ENCODE measurements at regions not wholly inside any gene's neighbourhood (a gene's known extent, or its start where the extent isn't known, plus 50 kb on each side); places are given as distances from the start of the nearest gene placed in this dataset.

DNA sequence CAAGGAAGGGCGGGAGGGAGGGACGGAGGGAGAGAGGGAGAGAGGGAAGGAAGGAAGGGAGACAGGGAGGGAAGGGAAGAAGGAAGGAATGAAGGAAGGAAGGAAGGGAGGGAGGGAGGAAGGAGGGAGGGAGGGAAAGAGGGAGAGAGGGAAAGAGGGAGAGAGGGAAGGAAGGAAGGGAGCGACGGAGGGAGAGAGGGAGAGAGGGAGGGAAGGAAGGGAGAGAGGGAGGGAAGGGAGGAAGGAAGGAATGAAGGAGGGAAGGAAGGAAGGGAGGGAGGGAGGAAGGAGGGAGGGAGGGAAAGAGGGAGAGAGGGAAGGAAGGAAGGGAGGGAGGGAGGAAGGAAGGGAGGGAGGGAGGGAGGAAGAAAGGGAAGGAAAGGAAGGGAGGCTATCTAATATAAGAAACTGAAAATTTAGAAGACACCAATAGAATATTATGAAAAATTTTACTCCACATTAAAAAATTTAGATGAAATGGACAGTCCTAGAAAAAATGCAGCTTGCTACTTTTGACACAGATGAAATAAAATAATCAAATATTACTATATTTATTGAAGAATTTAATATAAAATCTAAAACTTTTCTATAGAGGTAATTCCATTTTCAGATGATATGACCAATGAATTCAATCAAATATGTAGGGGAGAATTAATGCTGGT lies 280.3 kb upstream of the SLITRK3 start:
- TF ChIP-seq, protein P1, sequence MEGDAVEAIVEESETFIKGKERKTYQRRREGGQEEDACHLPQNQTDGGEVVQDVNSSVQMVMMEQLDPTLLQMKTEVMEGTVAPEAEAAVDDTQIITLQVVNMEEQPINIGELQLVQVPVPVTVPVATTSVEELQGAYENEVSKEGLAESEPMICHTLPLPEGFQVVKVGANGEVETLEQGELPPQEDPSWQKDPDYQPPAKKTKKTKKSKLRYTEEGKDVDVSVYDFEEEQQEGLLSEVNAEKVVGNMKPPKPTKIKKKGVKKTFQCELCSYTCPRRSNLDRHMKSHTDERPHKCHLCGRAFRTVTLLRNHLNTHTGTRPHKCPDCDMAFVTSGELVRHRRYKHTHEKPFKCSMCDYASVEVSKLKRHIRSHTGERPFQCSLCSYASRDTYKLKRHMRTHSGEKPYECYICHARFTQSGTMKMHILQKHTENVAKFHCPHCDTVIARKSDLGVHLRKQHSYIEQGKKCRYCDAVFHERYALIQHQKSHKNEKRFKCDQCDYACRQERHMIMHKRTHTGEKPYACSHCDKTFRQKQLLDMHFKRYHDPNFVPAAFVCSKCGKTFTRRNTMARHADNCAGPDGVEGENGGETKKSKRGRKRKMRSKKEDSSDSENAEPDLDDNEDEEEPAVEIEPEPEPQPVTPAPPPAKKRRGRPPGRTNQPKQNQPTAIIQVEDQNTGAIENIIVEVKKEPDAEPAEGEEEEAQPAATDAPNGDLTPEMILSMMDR (IDR thresholded peaks at IDR 0.05), result no peak
- no peak for TF ChIP-seq POLR2A (IDR thresholded peaks at IDR 0.05)

All from right lobe of liver (tissue), 4 donors.